Smooth muscle cell (in vitro differentiated cells): ENCODE measurements at regions not wholly inside any gene's neighbourhood (a gene's known extent, or its start where the extent isn't known, plus 50 kb on each side); places are given as distances from the start of the nearest gene placed in this dataset.

Experiments
- DNase-seq: peaks from one replicate; lab custom pipeline; 2025; ENCODE audit not compliant: unreplicated experiment; lab: John Stamatoyannopoulos, UW
- H2AFZ ChIP-seq: fragments of 200-600 bp; sonication (generic); 2 replicates; pipeline ENCODE4 v1.6.0; 2016; ENCODE audit warnings: antibody characterized with exemption, low read depth, mild to moderate bottlenecking
- H3F3A ChIP-seq: fragments of 200-600 bp; sonication (generic); 2 replicates; pipeline ENCODE4 v1.6.0; 2017; ENCODE audit warnings: antibody characterized with exemption, low read depth
- H3K27ac ChIP-seq: fragments of 200-600 bp; sonication (generic); 2 replicates; pipeline ENCODE4 v1.5.1; 2016; ENCODE audit warnings: low read depth, mild to moderate bottlenecking
- H3K27me3 ChIP-seq: fragments of 200-600 bp; sonication (generic); 2 replicates; pipeline ENCODE4 v1.6.1; 2016; ENCODE audit warnings: low read depth, mild to moderate bottlenecking
- H3K36me3 ChIP-seq: fragments of 200-600 bp; sonication (generic); 2 replicates; pipeline ENCODE4 v1.5.1; 2016; ENCODE audit warnings: low read depth
- H3K4me1 ChIP-seq: fragments of 200-600 bp; sonication (generic); 2 replicates; pipeline ENCODE4 v1.5.1; 2016; ENCODE audit warnings: low read depth
- H3K4me2 ChIP-seq: fragments of 200-600 bp; sonication (generic); 2 replicates; pipeline ENCODE4 v1.6.0; 2016; ENCODE audit warnings: mild to moderate bottlenecking
- H3K4me3 ChIP-seq: fragments of 200-600 bp; sonication (generic); 2 replicates; pipeline ENCODE4 v1.5.1; 2016; ENCODE audit warnings: mild to moderate bottlenecking
- H3K79me2 ChIP-seq: fragments of 200-600 bp; sonication (generic); 2 replicates; pipeline ENCODE4 v1.6.0; 2016; ENCODE audit warnings: low read depth, mild to moderate bottlenecking
- H3K9ac ChIP-seq: fragments of 200-600 bp; sonication (generic); 2 replicates; pipeline ENCODE4 v1.6.0; 2016; ENCODE audit warnings: low read depth
- H3K9me3 ChIP-seq: fragments of 200-600 bp; sonication (generic); replicated peaks from 2 replicates; pipeline ENCODE4 v1.5.1; 2016; ENCODE audit warnings: low read depth
- H4K20me1 ChIP-seq: fragments of 200-600 bp; sonication (generic); 2 replicates; pipeline ENCODE4 v1.6.0; 2016; ENCODE audit warnings: low read depth
- CTCF ChIP-seq: fragments of 200-600 bp; sonication (generic); IDR thresholded peaks from 2 replicates; pipeline ENCODE4 v1.5.1; 2017; ENCODE audit warnings: borderline replicate concordance, mild to moderate bottlenecking, antibody characterized with exemption; ENCODE audit not compliant: insufficient read depth, poor library complexity, severe bottlenecking
- WGBS: methylation state at CpG from one replicate; pipeline ENCODE4 v1.1.7; 2016; ENCODE audit warnings: low lambda C conversion rate; 5-methylcytosine and 5-hydroxymethylcytosine counted together

GRCh38 chr6:4521070-4521469 is 255.1 kb upstream of the CDYL start:
- no peak overlapping the region for H2AFZ ChIP-seq
- H3K4me3 ChIP-seq = no peak overlapping the region
- WGBS = 82% methylated on average over 6 of the region's 6 CpGs
- no peak for TF ChIP-seq CTCF
- H3K79me2 ChIP-seq = no peaks in the 10 kb centered on the region
- H3K36me3 ChIP-seq = no peaks in the 10 kb centered on the region
- H4K20me1 ChIP-seq = no peaks in the 10 kb centered on the region
- no peaks in the 10 kb centered on the region for H3K9me3 ChIP-seq
- no peaks in the 10 kb centered on the region for H3F3A ChIP-seq
- H3K9ac ChIP-seq = no peak overlapping the region
- H3K4me2 ChIP-seq = no peak overlapping the region
- H3K4me1 ChIP-seq = no peaks in the 10 kb centered on the region
- H3K27ac ChIP-seq = no peak overlapping the region
- no peaks in the 10 kb centered on the region for H3K27me3 ChIP-seq
- no peak for DNase-seq

GRCh38 chr6:4518506-4518905 is 257.7 kb upstream of the CDYL start:
- DNase-seq = no peak
- Histone ChIP-seq H3K27ac (peak overlapping the region; percentile 76), H2AFZ (peak overlapping the region; percentile 13)

GRCh38 chr6:4516206-4516605 is 260.0 kb upstream of the CDYL start:
- H3F3A ChIP-seq = no peaks in the 10 kb centered on the region
- no peaks in the 10 kb centered on the region for H3K79me2 ChIP-seq
- H3K9me3 ChIP-seq = no peaks in the 10 kb centered on the region
- no peak overlapping the region for H3K27ac ChIP-seq
- no peak overlapping the region for H2AFZ ChIP-seq
- no peak overlapping the region for H3K4me3 ChIP-seq
- no peak overlapping the region for H3K4me2 ChIP-seq
- WGBS = 35% methylated on average over 5 of the region's 5 CpGs
- no peak for DNase-seq
- H3K36me3 ChIP-seq = no peaks in the 10 kb centered on the region
- H3K9ac ChIP-seq = no peak overlapping the region
- no peak for TF ChIP-seq CTCF
- no peaks in the 10 kb centered on the region for H3K27me3 ChIP-seq
- H3K4me1 ChIP-seq = no peaks in the 10 kb centered on the region
- no peaks in the 10 kb centered on the region for H4K20me1 ChIP-seq

More at GRCh38 chr6:4518506-4518905, 257.7 kb upstream of the CDYL start:
- no peaks in the 10 kb centered on the region for H3K36me3 ChIP-seq
- H3K4me2 ChIP-seq = no peak overlapping the region
- no peaks in the 10 kb centered on the region for H3K27me3 ChIP-seq
- H3K4me1 ChIP-seq = no peaks in the 10 kb centered on the region
- H3K9ac ChIP-seq = no peak overlapping the region
- H3K9me3 ChIP-seq = no peaks in the 10 kb centered on the region
- no peaks in the 10 kb centered on the region for H3K79me2 ChIP-seq
- H3K4me3 ChIP-seq = no peak overlapping the region
- no peaks in the 10 kb centered on the region for H3F3A ChIP-seq
- H4K20me1 ChIP-seq = no peaks in the 10 kb centered on the region
- 33% methylated on average over 2 of the region's 2 CpGs for WGBS
- TF ChIP-seq CTCF = no peak

GRCh38 chr6:4513561-4513960 is 262.6 kb upstream of the CDYL start:
- H3K27me3 ChIP-seq = no peaks in the 10 kb centered on the region
- H3K36me3 ChIP-seq = no peaks in the 10 kb centered on the region
- no peaks in the 10 kb centered on the region for H3K79me2 ChIP-seq
- no peak overlapping the region for H3K4me2 ChIP-seq
- no peaks in the 10 kb centered on the region for H3F3A ChIP-seq
- H3K9me3 ChIP-seq = no peaks in the 10 kb centered on the region
- no peak overlapping the region for H3K27ac ChIP-seq
- no peak overlapping the region for H3K9ac ChIP-seq
- H3K4me1 ChIP-seq = no peaks in the 10 kb centered on the region
- H4K20me1 ChIP-seq = no peaks in the 10 kb centered on the region
- H2AFZ ChIP-seq = no peak overlapping the region
- no peak for DNase-seq
- TF ChIP-seq CTCF = no peak
- no peak overlapping the region for H3K4me3 ChIP-seq
- WGBS = 93% methylated on average over 4 of the region's 4 CpGs
